ENCODE measurements at regions not wholly inside any gene's neighbourhood (a gene's known extent, or its start where the extent isn't known, plus 50 kb on each side); places are given as distances from the start of the nearest gene placed in this dataset.
"Not testable (repeated sequence)": the region's sequence is repeated elsewhere in the genome, so short reads cannot be mapped to it uniquely, and the experiment has no call there.

GRCh38 chr4:49138818-49139217, 152.7 kb downstream of the CWH43 start:
- H3K4me3 ChIP-seq (ENCODE audit: low read length); H3K4me1 ChIP-seq (ENCODE audit: control insufficient read depth, low read depth, low read length); H3K27ac ChIP-seq (ENCODE audit: low read length); H3K36me3 ChIP-seq (ENCODE audit: control insufficient read depth, low read depth, low read length); H3K9ac ChIP-seq (ENCODE audit: low read length); H3K27me3 ChIP-seq (ENCODE audit: control insufficient read depth, insufficient read depth, low read length): not testable (repeated sequence)
- peaks cover 24% of the 10 kb centered on the region for H3K9me3 ChIP-seq (ENCODE audit: control insufficient read depth, low read depth, low read length)

- peaks cover 21% of the 10 kb centered on the region for H3K9me3 ChIP-seq (ENCODE audit: control insufficient read depth, low read depth, low read length)
- not testable (repeated sequence) for H3K36me3 ChIP-seq (ENCODE audit: control insufficient read depth, low read depth, low read length); H3K4me1 ChIP-seq (ENCODE audit: control insufficient read depth, low read depth, low read length); H3K9ac ChIP-seq (ENCODE audit: low read length); H3K4me3 ChIP-seq (ENCODE audit: low read length); H3K27me3 ChIP-seq (ENCODE audit: control insufficient read depth, insufficient read depth, low read length); H3K27ac ChIP-seq (ENCODE audit: low read length)
These were observed 153.4 kb downstream of the CWH43 start for GRCh38 chr4:49139513-49139912.

GRCh38 chr4:49140351-49140750, 154.3 kb downstream of the CWH43 start:
- H3K36me3 ChIP-seq (ENCODE audit: control insufficient read depth, low read depth, low read length); H3K27me3 ChIP-seq (ENCODE audit: control insufficient read depth, insufficient read depth, low read length); H3K4me3 ChIP-seq (ENCODE audit: low read length); H3K27ac ChIP-seq (ENCODE audit: low read length); H3K9ac ChIP-seq (ENCODE audit: low read length); H3K4me1 ChIP-seq (ENCODE audit: control insufficient read depth, low read depth, low read length): not testable (repeated sequence)
- peaks cover 27% of the 10 kb centered on the region for H3K9me3 ChIP-seq (ENCODE audit: control insufficient read depth, low read depth, low read length)

GRCh38 chr4:49141955-49142354, 155.9 kb downstream of the CWH43 start:
- not testable (repeated sequence) for H3K4me1 ChIP-seq (ENCODE audit: control insufficient read depth, low read depth, low read length); H3K27ac ChIP-seq (ENCODE audit: low read length); H3K36me3 ChIP-seq (ENCODE audit: control insufficient read depth, low read depth, low read length); H3K27me3 ChIP-seq (ENCODE audit: control insufficient read depth, insufficient read depth, low read length); H3K4me3 ChIP-seq (ENCODE audit: low read length); H3K9ac ChIP-seq (ENCODE audit: low read length)
- H3K9me3 ChIP-seq (ENCODE audit: control insufficient read depth, low read depth, low read length), result peaks cover 43% of the 10 kb centered on the region

DNA sequence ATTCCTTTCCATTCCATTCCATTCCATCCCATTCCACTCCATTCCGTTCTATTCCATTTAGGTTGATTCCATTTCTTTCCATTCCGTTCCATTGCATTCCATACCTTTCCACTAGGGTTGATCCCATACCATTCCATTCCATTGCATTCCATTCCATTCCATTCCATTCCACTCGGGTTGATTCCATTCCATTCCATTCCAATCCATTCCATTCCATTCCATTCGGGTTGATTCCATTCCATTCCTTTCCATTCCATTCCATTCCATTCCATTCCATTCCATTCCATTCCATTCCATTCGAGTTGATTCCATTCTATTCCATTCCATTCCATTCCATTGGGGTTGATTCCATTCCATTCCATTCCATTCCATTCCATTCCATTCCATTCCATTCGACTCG, 161.1 kb downstream of the CWH43 start:
- not testable (repeated sequence) for H3K36me3 ChIP-seq (ENCODE audit: control insufficient read depth, low read depth, low read length); H3K4me1 ChIP-seq (ENCODE audit: control insufficient read depth, low read depth, low read length); H3K9ac ChIP-seq (ENCODE audit: low read length); H3K4me3 ChIP-seq (ENCODE audit: low read length); H3K27ac ChIP-seq (ENCODE audit: low read length); H3K27me3 ChIP-seq (ENCODE audit: control insufficient read depth, insufficient read depth, low read length)
- H3K9me3 ChIP-seq (ENCODE audit: control insufficient read depth, low read depth, low read length), result peaks cover 83% of the 10 kb centered on the region

GRCh38 chr4:49147596-49147995, 161.5 kb downstream of the CWH43 start:
- H3K4me3 ChIP-seq (ENCODE audit: low read length); H3K27me3 ChIP-seq (ENCODE audit: control insufficient read depth, insufficient read depth, low read length); H3K27ac ChIP-seq (ENCODE audit: low read length); H3K4me1 ChIP-seq (ENCODE audit: control insufficient read depth, low read depth, low read length); H3K9ac ChIP-seq (ENCODE audit: low read length); H3K36me3 ChIP-seq (ENCODE audit: control insufficient read depth, low read depth, low read length): not testable (repeated sequence)
- peaks cover 87% of the 10 kb centered on the region for H3K9me3 ChIP-seq (ENCODE audit: control insufficient read depth, low read depth, low read length)

DNA sequence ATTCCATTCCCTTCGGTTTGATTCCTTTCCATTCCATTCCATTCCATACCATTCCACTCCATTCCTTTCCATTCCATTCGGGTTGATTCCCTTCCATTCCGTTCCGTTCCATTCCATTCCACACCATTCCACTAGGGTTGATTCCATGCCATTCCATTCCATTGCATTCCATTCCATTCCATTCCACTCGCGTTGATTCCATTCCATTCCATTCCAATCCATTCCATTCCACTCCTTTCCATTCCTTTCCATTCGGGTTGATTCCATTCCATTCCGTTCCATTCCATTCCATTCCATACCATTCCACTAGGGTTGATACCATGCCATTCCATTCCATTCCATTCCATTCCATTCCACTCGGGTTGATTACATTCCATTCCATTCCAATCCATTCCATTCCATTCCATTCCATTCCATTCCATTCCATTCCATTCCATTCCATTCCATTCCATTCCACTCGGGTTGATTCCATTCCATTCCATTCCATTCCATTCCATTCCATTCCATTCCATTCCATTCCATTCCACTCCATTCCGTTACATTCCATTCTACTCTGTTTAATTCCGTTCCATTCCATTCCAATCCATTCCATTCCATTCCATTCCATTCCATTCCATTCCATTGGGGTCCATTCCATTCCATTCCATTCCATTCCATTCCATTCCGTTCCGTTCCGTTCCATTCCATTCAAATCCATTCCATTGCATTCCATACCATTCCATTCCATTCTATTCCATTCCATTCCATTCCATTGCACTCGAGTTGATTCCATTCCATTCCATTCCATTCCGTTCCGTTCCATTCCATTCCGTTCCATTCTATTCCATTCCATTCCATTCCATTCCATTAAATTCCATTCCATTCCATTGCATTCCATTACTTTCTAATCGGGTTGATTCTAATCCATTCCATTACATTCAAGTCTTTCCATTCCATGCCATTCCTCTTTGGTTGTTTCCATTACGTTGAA, 163.2 kb downstream of the CWH43 start:
- not testable (repeated sequence) for H3K36me3 ChIP-seq (ENCODE audit: control insufficient read depth, low read depth, low read length); H3K9ac ChIP-seq (ENCODE audit: low read length); H3K4me1 ChIP-seq (ENCODE audit: control insufficient read depth, low read depth, low read length); H3K27ac ChIP-seq (ENCODE audit: low read length); H3K27me3 ChIP-seq (ENCODE audit: control insufficient read depth, insufficient read depth, low read length)
- Histone ChIP-seq H3K9me3 (ENCODE audit: control insufficient read depth, low read depth, low read length) (peaks cover 95% of the 10 kb centered on the region), H3K4me3 (ENCODE audit: low read length) (peak overlapping the region; percentile 0)

GRCh38 chr4:49150351-49151083, 164.4 kb downstream of the CWH43 start:
- peak overlapping the region; percentile 0 for H3K4me3 ChIP-seq (ENCODE audit: low read length)
- not testable (repeated sequence) for H3K4me1 ChIP-seq (ENCODE audit: control insufficient read depth, low read depth, low read length); H3K27ac ChIP-seq (ENCODE audit: low read length); H3K27me3 ChIP-seq (ENCODE audit: control insufficient read depth, insufficient read depth, low read length); H3K36me3 ChIP-seq (ENCODE audit: control insufficient read depth, low read depth, low read length); H3K9ac ChIP-seq (ENCODE audit: low read length)
- peaks cover 98% of the 10 kb centered on the region for H3K9me3 ChIP-seq (ENCODE audit: control insufficient read depth, low read depth, low read length)

DNA sequence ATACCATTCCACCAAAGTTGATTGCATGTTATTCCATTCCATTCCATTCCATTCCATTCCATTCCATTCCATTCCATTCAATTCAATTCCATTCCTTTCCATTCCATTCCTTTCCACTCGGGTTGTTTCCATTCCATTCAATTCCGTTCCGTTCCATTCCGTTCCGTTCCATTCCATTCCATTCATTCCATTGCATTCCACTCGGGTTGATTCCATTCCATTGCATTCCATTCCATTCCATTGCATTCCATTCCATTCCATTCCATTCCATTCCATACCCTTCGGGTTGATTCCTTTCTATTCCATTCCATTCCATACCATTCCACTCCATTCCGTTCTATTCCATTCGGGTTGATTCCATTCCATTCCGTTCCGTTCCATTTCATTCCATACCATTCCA, 166.9 kb downstream of the CWH43 start:
- not testable (repeated sequence) for H3K4me1 ChIP-seq (ENCODE audit: control insufficient read depth, low read depth, low read length); H3K27me3 ChIP-seq (ENCODE audit: control insufficient read depth, insufficient read depth, low read length); H3K36me3 ChIP-seq (ENCODE audit: control insufficient read depth, low read depth, low read length); H3K4me3 ChIP-seq (ENCODE audit: low read length); H3K9ac ChIP-seq (ENCODE audit: low read length); H3K27ac ChIP-seq (ENCODE audit: low read length)
- peaks cover 89% of the 10 kb centered on the region for H3K9me3 ChIP-seq (ENCODE audit: control insufficient read depth, low read depth, low read length)

GRCh38 chr4:49154308-49155103, 168.4 kb downstream of the CWH43 start:
- H3K9ac ChIP-seq (ENCODE audit: low read length); H3K36me3 ChIP-seq (ENCODE audit: control insufficient read depth, low read depth, low read length); H3K27ac ChIP-seq (ENCODE audit: low read length); H3K27me3 ChIP-seq (ENCODE audit: control insufficient read depth, insufficient read depth, low read length); H3K4me1 ChIP-seq (ENCODE audit: control insufficient read depth, low read depth, low read length): not testable (repeated sequence)
- peaks cover 79% of the 10 kb centered on the region for H3K9me3 ChIP-seq (ENCODE audit: control insufficient read depth, low read depth, low read length)
- peak overlapping the region; percentile 8 for H3K4me3 ChIP-seq (ENCODE audit: low read length)

- not testable (repeated sequence) for H3K27me3 ChIP-seq (ENCODE audit: control insufficient read depth, insufficient read depth, low read length); H3K4me1 ChIP-seq (ENCODE audit: control insufficient read depth, low read depth, low read length); H3K9ac ChIP-seq (ENCODE audit: low read length); H3K27ac ChIP-seq (ENCODE audit: low read length); H3K4me3 ChIP-seq (ENCODE audit: low read length); H3K36me3 ChIP-seq (ENCODE audit: control insufficient read depth, low read depth, low read length)
- H3K9me3 ChIP-seq (ENCODE audit: control insufficient read depth, low read depth, low read length), result peaks cover 72% of the 10 kb centered on the region
These were observed 169.2 kb downstream of the CWH43 start for GRCh38 chr4:49155270-49155669.

Data from iPS-18a (cell line).